ENCODE measurements at regions not wholly inside any gene's neighbourhood (a gene's known extent, or its start where the extent isn't known, plus 50 kb on each side); places are given as distances from the start of the nearest gene placed in this dataset.

DNA sequence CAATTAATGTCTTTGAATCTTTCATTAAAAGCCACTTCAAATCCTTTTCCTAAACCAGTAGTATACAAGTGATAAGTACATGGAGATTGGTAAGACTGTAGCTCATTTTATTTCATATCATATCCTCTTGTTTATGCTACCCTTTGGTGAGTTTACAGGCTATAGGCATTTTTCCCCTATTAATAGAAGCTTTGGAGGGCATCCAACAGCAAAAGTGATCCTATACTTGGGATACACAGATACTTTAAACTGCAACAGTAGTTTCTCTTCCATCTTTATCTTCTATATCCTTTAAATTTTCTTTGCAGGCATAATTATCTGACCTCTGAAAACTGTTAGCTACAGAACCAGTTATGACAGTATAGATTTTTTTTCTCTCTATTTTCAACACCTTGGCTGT lies 114.5 kb upstream of the SPON1 start:
- H3K4me3 ChIP-seq (ENCODE audit: low read depth, low read length), result no peak overlapping the region
- no peak for DNase-seq (ENCODE audit: low read depth)
- in situ Hi-C loops (cut with HindIII; ENCODE audit: low sequenced_read_pairs), result no loop called here
- TF ChIP-seq, protein P1, sequence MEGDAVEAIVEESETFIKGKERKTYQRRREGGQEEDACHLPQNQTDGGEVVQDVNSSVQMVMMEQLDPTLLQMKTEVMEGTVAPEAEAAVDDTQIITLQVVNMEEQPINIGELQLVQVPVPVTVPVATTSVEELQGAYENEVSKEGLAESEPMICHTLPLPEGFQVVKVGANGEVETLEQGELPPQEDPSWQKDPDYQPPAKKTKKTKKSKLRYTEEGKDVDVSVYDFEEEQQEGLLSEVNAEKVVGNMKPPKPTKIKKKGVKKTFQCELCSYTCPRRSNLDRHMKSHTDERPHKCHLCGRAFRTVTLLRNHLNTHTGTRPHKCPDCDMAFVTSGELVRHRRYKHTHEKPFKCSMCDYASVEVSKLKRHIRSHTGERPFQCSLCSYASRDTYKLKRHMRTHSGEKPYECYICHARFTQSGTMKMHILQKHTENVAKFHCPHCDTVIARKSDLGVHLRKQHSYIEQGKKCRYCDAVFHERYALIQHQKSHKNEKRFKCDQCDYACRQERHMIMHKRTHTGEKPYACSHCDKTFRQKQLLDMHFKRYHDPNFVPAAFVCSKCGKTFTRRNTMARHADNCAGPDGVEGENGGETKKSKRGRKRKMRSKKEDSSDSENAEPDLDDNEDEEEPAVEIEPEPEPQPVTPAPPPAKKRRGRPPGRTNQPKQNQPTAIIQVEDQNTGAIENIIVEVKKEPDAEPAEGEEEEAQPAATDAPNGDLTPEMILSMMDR (IDR thresholded peaks at IDR 0.05; ENCODE audit: low read depth, low read length, missing control alignments), result no peak

DNA sequence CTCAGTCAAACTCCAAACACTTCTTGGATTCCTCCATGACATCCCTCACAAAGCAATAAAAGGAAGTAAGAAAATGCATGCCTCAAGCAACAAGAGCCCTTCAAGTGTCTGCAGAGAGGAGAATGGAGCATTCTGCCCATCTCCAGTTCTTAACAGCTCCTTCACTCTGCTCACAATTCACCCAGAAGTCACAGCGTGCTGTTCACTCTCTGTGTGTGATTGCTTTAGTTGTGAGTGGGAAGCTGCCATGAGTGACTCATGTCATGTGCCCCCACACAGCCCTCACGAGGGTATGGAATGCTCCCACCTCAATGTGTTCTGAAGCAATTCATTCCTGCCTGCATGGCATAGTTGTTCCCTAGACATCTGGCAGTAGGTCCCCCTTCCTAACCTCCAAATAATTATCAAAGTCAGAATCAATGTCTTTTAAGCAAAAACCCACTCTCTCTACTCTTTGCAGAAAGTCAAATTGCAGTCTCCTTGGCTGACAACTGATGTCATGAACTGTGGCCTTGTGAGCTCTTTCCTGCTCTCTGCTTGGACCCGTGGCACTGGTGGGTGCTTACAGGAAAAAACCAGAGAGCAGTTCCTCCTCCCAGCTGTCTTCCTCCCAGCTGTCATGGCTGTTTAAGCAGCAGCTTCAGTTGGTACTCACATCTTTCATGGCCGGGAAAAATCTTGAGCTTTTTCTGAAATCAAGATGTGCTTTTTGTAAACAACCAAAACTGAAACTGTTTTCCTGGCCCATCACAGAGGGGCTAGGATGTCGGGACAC lies 112.1 kb upstream of the SPON1 start:
- no peak overlapping the region for H3K4me3 ChIP-seq (ENCODE audit: low read depth, low read length)
- TF ChIP-seq, protein P1 (IDR thresholded peaks at IDR 0.05; ENCODE audit: low read depth, low read length, missing control alignments), result no peak
- in situ Hi-C loops (cut with HindIII; ENCODE audit: low sequenced_read_pairs), result no loop called here
- DNase-seq (ENCODE audit: low read depth), result no peak

DNA sequence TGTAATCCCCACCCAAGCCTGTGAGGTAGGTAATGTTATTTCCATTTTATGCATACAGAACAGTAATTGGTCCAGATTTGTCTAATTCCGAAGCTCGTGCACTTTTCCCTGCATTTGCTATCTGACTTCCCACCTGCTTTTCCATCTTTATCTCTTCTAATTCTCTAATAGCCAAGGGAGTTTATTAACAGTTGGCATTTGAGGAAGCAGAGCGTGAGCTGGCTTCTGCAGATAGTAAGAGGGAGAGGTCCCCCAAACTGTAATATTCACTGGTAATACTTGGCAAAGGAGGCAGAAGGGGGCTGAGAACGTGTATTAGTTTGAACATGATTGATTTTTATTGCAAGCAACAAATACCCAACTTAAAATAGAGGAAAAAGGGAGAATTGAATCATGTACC lies 110.8 kb upstream of the SPON1 start:
- in situ Hi-C loops (cut with HindIII; ENCODE audit: low sequenced_read_pairs), result no loop called here
- no peak for DNase-seq (ENCODE audit: low read depth)
- no peak overlapping the region for H3K4me3 ChIP-seq (ENCODE audit: low read depth, low read length)
- TF ChIP-seq, protein P1 (IDR thresholded peaks at IDR 0.05; ENCODE audit: low read depth, low read length, missing control alignments), result no peak

DNA sequence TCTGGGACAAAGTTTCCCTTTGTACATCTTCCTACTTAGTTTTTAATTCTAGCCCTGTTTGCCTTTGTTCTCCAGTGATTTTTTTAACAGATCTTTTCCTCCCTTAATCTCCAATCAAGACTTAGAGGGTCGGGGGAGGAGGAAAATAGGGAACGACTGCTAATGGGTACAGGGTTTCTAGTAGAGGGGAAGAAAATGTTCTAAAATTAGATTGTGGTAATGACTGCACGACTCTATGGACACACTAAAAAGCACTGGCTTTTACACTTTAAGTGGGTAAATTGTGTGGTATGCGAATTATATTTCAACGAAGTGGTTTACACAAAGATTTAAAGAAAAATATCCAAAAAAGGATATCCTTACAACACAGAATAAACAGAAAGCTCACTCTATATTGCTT lies 110.0 kb upstream of the SPON1 start:
- no peak overlapping the region for H3K4me3 ChIP-seq (ENCODE audit: low read depth, low read length)
- TF ChIP-seq, protein P1 (IDR thresholded peaks at IDR 0.05; ENCODE audit: low read depth, low read length, missing control alignments), result no peak
- in situ Hi-C loops (cut with HindIII; ENCODE audit: low sequenced_read_pairs), result no loop called here
- no peak for DNase-seq (ENCODE audit: low read depth)

DNA sequence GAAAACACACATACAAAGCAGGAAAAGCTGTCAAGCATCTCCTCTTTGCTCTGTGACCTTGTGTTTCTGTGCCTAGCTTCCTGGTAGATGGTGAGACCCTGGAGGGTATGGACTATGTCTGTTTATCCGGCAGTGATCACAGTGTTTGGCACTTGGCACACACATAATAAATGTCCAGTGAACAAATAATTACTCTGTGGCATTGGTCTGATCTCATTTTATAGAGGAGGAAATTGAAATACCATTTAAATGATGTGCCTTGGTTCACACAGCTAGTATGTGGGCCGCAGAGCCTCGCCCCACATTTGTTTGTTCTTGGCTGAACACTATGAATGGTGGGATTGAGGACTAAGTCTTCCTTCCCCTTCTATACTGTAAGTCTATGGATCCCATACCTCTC lies 104.7 kb upstream of the SPON1 start:
- TF ChIP-seq, protein P1 (IDR thresholded peaks at IDR 0.05; ENCODE audit: low read depth, low read length, missing control alignments), result no peak
- no peak for DNase-seq (ENCODE audit: low read depth)
- H3K4me3 ChIP-seq (ENCODE audit: low read depth, low read length), result no peak overlapping the region
- in situ Hi-C loops (cut with HindIII; ENCODE audit: low sequenced_read_pairs), result no loop called here

DNA sequence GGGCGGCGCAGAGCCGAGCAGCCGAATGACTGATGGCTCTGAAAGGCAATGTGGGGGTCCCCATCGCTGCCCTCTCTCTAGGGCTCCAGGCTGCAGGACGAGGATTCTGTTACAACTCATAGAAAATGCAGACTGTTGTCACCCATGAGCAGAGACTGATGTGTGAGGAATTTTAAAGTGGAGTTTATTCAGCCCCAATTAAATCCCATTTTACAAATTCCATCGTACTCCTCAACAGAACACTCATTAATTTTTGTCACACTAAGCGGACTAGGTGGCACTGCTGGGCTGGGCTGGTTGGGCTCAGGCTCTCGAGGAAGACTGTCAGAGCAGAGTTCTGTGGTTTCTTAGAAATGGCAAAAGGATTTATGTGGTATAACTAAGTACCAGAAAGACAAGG lies 102.6 kb upstream of the SPON1 start:
- TF ChIP-seq, protein P1 (IDR thresholded peaks at IDR 0.05; ENCODE audit: low read depth, low read length, missing control alignments), result no peak
- H3K4me3 ChIP-seq (ENCODE audit: low read depth, low read length), result no peak overlapping the region
- in situ Hi-C loops (cut with HindIII; ENCODE audit: low sequenced_read_pairs), result no loop called here
- no peak for DNase-seq (ENCODE audit: low read depth)
